Neural crest cell (in vitro differentiated cells): ENCODE measurements at regions not wholly inside any gene's neighbourhood (a gene's known extent, or its start where the extent isn't known, plus 50 kb on each side); places are given as distances from the start of the nearest gene placed in this dataset.

ENCODE experiments used
- DNase-seq: peaks from one replicate; pipeline ENCODE4 v3.0.0; 2021; ENCODE audit warnings: low read depth, mixed read lengths, low spot score
- H3K27ac Mint-ChIP-seq: one replicate; pipeline ENCODE4 v1.8.0; 2021; ENCODE audit warnings: mild to moderate bottlenecking, mixed read lengths; ENCODE audit not compliant: unreplicated experiment
- H3K27me3 Mint-ChIP-seq: 2 replicates; pipeline ENCODE4 v1.8.0; 2021; ENCODE audit warnings: low read depth, mild to moderate bottlenecking, mixed read lengths
- H3K36me3 Mint-ChIP-seq: 2 replicates; pipeline ENCODE4 v1.8.0; 2021; ENCODE audit warnings: low read depth, mild to moderate bottlenecking, mixed read lengths
- H3K4me1 Mint-ChIP-seq: 2 replicates; pipeline ENCODE4 v1.8.0; 2021; ENCODE audit warnings: mixed read lengths
- H3K4me3 Mint-ChIP-seq: one replicate; pipeline ENCODE4 v1.8.0; 2021; ENCODE audit warnings: mild to moderate bottlenecking, mixed read lengths
- H3K9me3 Mint-ChIP-seq: 2 replicates; pipeline ENCODE4 v1.8.0; 2021; ENCODE audit warnings: mixed read lengths
- CTCF ChIP-seq: fragments of 200-600 bp; sonication (generic); conservative IDR thresholded peaks from 2 replicates; pipeline ENCODE4 v1.5.0; 2021; ENCODE audit warnings: antibody characterized with exemption, mild to moderate bottlenecking

- Mint-ChIP-seq H3K4me1 (peaks cover 25% of the 10 kb centered on the region), H3K9me3 (peaks cover 9% of the 10 kb centered on the region), H3K4me3 (no peak overlapping the region), H3K36me3 (no peaks in the 10 kb centered on the region), H3K27ac (no peak overlapping the region), H3K27me3 (no peaks in the 10 kb centered on the region)
- no peak for DNase-seq
- no peak for TF ChIP-seq CTCF
These were observed 427.7 kb downstream of the CDH2 start for GRCh38 chr18:27749194-27749593.

GRCh38 chr18:27746241-27746640, 430.7 kb downstream of the CDH2 start:
- H3K36me3 Mint-ChIP-seq = peaks cover 7% of the 10 kb centered on the region

GRCh38 chr18:27735117-27735516, 441.8 kb downstream of the CDH2 start:
- Mint-ChIP-seq H3K27me3 (no peaks in the 10 kb centered on the region), H3K27ac (no peak overlapping the region)

More at GRCh38 chr18:27746241-27746640, 430.7 kb downstream of the CDH2 start:
- no peaks in the 10 kb centered on the region for H3K27me3 Mint-ChIP-seq
- peaks cover 9% of the 10 kb centered on the region for H3K9me3 Mint-ChIP-seq
- H3K27ac Mint-ChIP-seq = no peak overlapping the region
- H3K4me1 Mint-ChIP-seq = peaks cover 25% of the 10 kb centered on the region
- no peak overlapping the region for H3K4me3 Mint-ChIP-seq
- no peak for DNase-seq
- TF ChIP-seq CTCF = no peak

GRCh38 chr18:27731211-27731610, 445.7 kb downstream of the CDH2 start:
- Mint-ChIP-seq H3K27ac (no peak overlapping the region), H3K4me1 (no peaks in the 10 kb centered on the region), H3K27me3 (no peaks in the 10 kb centered on the region), H3K9me3 (peaks cover 14% of the 10 kb centered on the region), H3K4me3 (no peak overlapping the region), H3K36me3 (peaks cover 12% of the 10 kb centered on the region)
- TF ChIP-seq CTCF = no peak
- DNase-seq = no peak

More at GRCh38 chr18:27735117-27735516, 441.8 kb downstream of the CDH2 start:
- H3K9me3 Mint-ChIP-seq = peaks cover 2% of the 10 kb centered on the region
- H3K4me1 Mint-ChIP-seq = peaks cover 6% of the 10 kb centered on the region
- no peak overlapping the region for H3K4me3 Mint-ChIP-seq
- H3K36me3 Mint-ChIP-seq = no peaks in the 10 kb centered on the region
- DNase-seq = no peak
- no peak for TF ChIP-seq CTCF

- Mint-ChIP-seq H3K4me1 (peaks cover 4% of the 10 kb centered on the region), H3K4me3 (no peak overlapping the region), H3K36me3 (peaks cover 15% of the 10 kb centered on the region), H3K9me3 (peaks cover 17% of the 10 kb centered on the region), H3K27ac (no peak overlapping the region), H3K27me3 (no peaks in the 10 kb centered on the region)
- no peak for TF ChIP-seq CTCF
- DNase-seq = no peak
These were observed 448.3 kb downstream of the CDH2 start for GRCh38 chr18:27728659-27729058.

GRCh38 chr18:27724362-27724761, 452.6 kb downstream of the CDH2 start:
- DNase-seq = no peak
- H3K27me3 Mint-ChIP-seq = no peaks in the 10 kb centered on the region
- peaks cover 12% of the 10 kb centered on the region for H3K36me3 Mint-ChIP-seq
- peaks cover 12% of the 10 kb centered on the region for H3K9me3 Mint-ChIP-seq
- H3K4me1 Mint-ChIP-seq = peaks cover 21% of the 10 kb centered on the region
- no peak overlapping the region for H3K27ac Mint-ChIP-seq
- no peak overlapping the region for H3K4me3 Mint-ChIP-seq
- no peak for TF ChIP-seq CTCF
